ENCODE measurements at regions not wholly inside any gene's neighbourhood (a gene's known extent, or its start where the extent isn't known, plus 50 kb on each side); places are given as distances from the start of the nearest gene placed in this dataset.
"Not testable (repeated sequence)": the region's sequence is repeated elsewhere in the genome, so short reads cannot be mapped to it uniquely, and the experiment has no call there.

- Mint-ChIP-seq H3K9me3 (no peaks in the 10 kb centered on the region), H3K4me3 (no peak overlapping the region), H3K27ac (no peak overlapping the region), H3K4me1 (ENCODE audit: low read depth in 2 of 2) (peaks cover 0 to 3% of the 10 kb centered on the region in 2 donors), H3K27me3 (peaks cover 0 to 32% of the 10 kb centered on the region in 2 donors), H3K36me3 (ENCODE audit: insufficient read depth) (no peaks in the 10 kb centered on the region)
- ATAC-seq (replicated peaks) (no peak), DNase-seq (no peak)
Observed at GRCh38 chr12:131242741-131243496, 289.2 kb downstream of the ADGRD1 start.

- peaks cover 0 to 37% of the 10 kb centered on the region in 2 donors for H3K27me3 Mint-ChIP-seq
- not testable (repeated sequence) for H3K36me3 Mint-ChIP-seq (ENCODE audit: insufficient read depth); H3K27ac Mint-ChIP-seq; H3K4me1 Mint-ChIP-seq (ENCODE audit: low read depth in 2 of 2); H3K4me3 Mint-ChIP-seq; H3K9me3 Mint-ChIP-seq; ATAC-seq (replicated peaks); DNase-seq
Observed at GRCh38 chr12:131244157-131244688, 290.5 kb downstream of the ADGRD1 start.

GRCh38 chr12:131245161-131245560 lies 291.5 kb downstream of the ADGRD1 start:
- H3K27me3 Mint-ChIP-seq = peaks cover 0 to 30% of the 10 kb centered on the region in 2 donors
- not testable (repeated sequence) for DNase-seq; H3K9me3 Mint-ChIP-seq; H3K36me3 Mint-ChIP-seq (ENCODE audit: insufficient read depth); H3K4me1 Mint-ChIP-seq (ENCODE audit: low read depth in 2 of 2); H3K27ac Mint-ChIP-seq; ATAC-seq (replicated peaks); H3K4me3 Mint-ChIP-seq

GRCh38 chr12:131245564-131246355 lies 292.1 kb downstream of the ADGRD1 start:
- no peak overlapping the region for H3K4me3 Mint-ChIP-seq
- H3K4me1 Mint-ChIP-seq (ENCODE audit: low read depth in 2 of 2) = peaks cover 0 to 3% of the 10 kb centered on the region in 2 donors
- H3K36me3 Mint-ChIP-seq (ENCODE audit: insufficient read depth) = no peaks in the 10 kb centered on the region
- ATAC-seq (replicated peaks) = no peak
- H3K27me3 Mint-ChIP-seq = peaks cover 0 to 30% of the 10 kb centered on the region in 2 donors
- DNase-seq = no peak
- H3K27ac Mint-ChIP-seq = no peak overlapping the region
- no peaks in the 10 kb centered on the region for H3K9me3 Mint-ChIP-seq

- peaks cover 0 to 30% of the 10 kb centered on the region in 2 donors for H3K27me3 Mint-ChIP-seq
- not testable (repeated sequence) for H3K4me1 Mint-ChIP-seq (ENCODE audit: low read depth in 2 of 2); DNase-seq; H3K4me3 Mint-ChIP-seq; H3K9me3 Mint-ChIP-seq; ATAC-seq (replicated peaks); H3K27ac Mint-ChIP-seq; H3K36me3 Mint-ChIP-seq (ENCODE audit: insufficient read depth)
Observed at GRCh38 chr12:131247026-131247725, 293.5 kb downstream of the ADGRD1 start.

GRCh38 chr12:131247875-131248274 lies 294.2 kb downstream of the ADGRD1 start:
- H3K4me3 Mint-ChIP-seq; DNase-seq; H3K9me3 Mint-ChIP-seq; H3K27ac Mint-ChIP-seq; H3K36me3 Mint-ChIP-seq (ENCODE audit: insufficient read depth); ATAC-seq (replicated peaks); H3K4me1 Mint-ChIP-seq (ENCODE audit: low read depth in 2 of 2): not testable (repeated sequence)
- peaks cover 0 to 30% of the 10 kb centered on the region in 2 donors for H3K27me3 Mint-ChIP-seq

- Mint-ChIP-seq H3K4me3 (no peak overlapping the region), H3K9me3 (no peaks in the 10 kb centered on the region), H3K27me3 (peaks cover 5 to 38% of the 10 kb centered on the region in 2 donors), H3K36me3 (ENCODE audit: insufficient read depth) (no peaks in the 10 kb centered on the region), H3K4me1 (ENCODE audit: low read depth in 2 of 2) (no peaks in the 10 kb centered on the region), H3K27ac (no peak overlapping the region)
- DNase-seq = no peak
- ATAC-seq (replicated peaks) = no peak
Observed at GRCh38 chr12:131249246-131250027, 295.7 kb downstream of the ADGRD1 start.

GRCh38 chr12:131250028-131250950 lies 296.6 kb downstream of the ADGRD1 start:
- ATAC-seq (replicated peaks) = no peak
- Mint-ChIP-seq H3K9me3 (no peaks in the 10 kb centered on the region), H3K4me3 (no peak overlapping the region), H3K4me1 (ENCODE audit: low read depth in 2 of 2) (no peaks in the 10 kb centered on the region), H3K27me3 (peaks cover 7 to 46% of the 10 kb centered on the region in 2 donors), H3K27ac (no peak overlapping the region), H3K36me3 (ENCODE audit: insufficient read depth) (no peaks in the 10 kb centered on the region)
- DNase-seq = no peak

GRCh38 chr12:131250951-131251315 lies 297.2 kb downstream of the ADGRD1 start:
- Mint-ChIP-seq H3K4me3 (no peak overlapping the region), H3K27me3 (peaks cover 7 to 41% of the 10 kb centered on the region in 2 donors), H3K9me3 (no peaks in the 10 kb centered on the region), H3K4me1 (ENCODE audit: low read depth in 2 of 2) (no peaks in the 10 kb centered on the region), H3K36me3 (ENCODE audit: insufficient read depth) (no peaks in the 10 kb centered on the region), H3K27ac (no peak overlapping the region)
- no peak for DNase-seq
- no peak for ATAC-seq (replicated peaks)

GRCh38 chr12:131251336-131252101 lies 297.8 kb downstream of the ADGRD1 start:
- H3K36me3 Mint-ChIP-seq (ENCODE audit: insufficient read depth) = no peaks in the 10 kb centered on the region

GRCh38 chr12:131253376-131254026 lies 299.8 kb downstream of the ADGRD1 start:
- Mint-ChIP-seq H3K36me3 (ENCODE audit: insufficient read depth) (no peaks in the 10 kb centered on the region), H3K27me3 (peaks cover 7 to 30% of the 10 kb centered on the region in 2 donors), H3K9me3 (peaks cover 0 to under 1% of the 10 kb centered on the region in 2 donors), H3K4me3 (no peak overlapping the region), H3K27ac (no peak overlapping the region), H3K4me1 (ENCODE audit: low read depth in 2 of 2) (no peaks in the 10 kb centered on the region)
- DNase-seq = no peak
- no peak for ATAC-seq (replicated peaks)

More at GRCh38 chr12:131251336-131252101, 297.8 kb downstream of the ADGRD1 start:
- Mint-ChIP-seq H3K27ac (no peak overlapping the region), H3K4me1 (ENCODE audit: low read depth in 2 of 2) (no peaks in the 10 kb centered on the region), H3K4me3 (no peak overlapping the region), H3K27me3 (peaks cover 7 to 35% of the 10 kb centered on the region in 2 donors), H3K9me3 (no peaks in the 10 kb centered on the region)
- DNase-seq (no peak), ATAC-seq (replicated peaks) (no peak)

Measured in effector memory CD8-positive, alpha-beta T cell (primary cell).